ENCODE measurements at regions not wholly inside any gene's neighbourhood (a gene's known extent, or its start where the extent isn't known, plus 50 kb on each side); places are given as distances from the start of the nearest gene placed in this dataset.

GRCh38 chr11:106386519-106386918 lies 309.1 kb downstream of the AASDHPPT start:
- no peak overlapping the region for H3K4me3 ChIP-seq
- no peaks in the 10 kb centered on the region for H3K27me3 ChIP-seq
- WGBS, 4 donors: 63 to 84% (median 70%) methylated on average over 2 of the region's 2 CpGs
- no peak overlapping the region for H3K27ac ChIP-seq
- H3K9me3 ChIP-seq (replicated peaks in 1 of 3): no peaks in the 10 kb centered on the region
- intact Hi-C loops (cut with DNase I): no loop called here
- TF ChIP-seq CTCF (IDR thresholded peaks at IDR 0.05) (no peak), POLR2A (IDR thresholded peaks at IDR 0.05) (no peak)
- no peaks in the 10 kb centered on the region for H3K36me3 ChIP-seq (replicated peaks in 1 of 2)
- no peak for DNase-seq
- no peaks in the 10 kb centered on the region for H3K4me1 ChIP-seq (replicated peaks in 1 of 2)

- H3K36me3 ChIP-seq (replicated peaks in 1 of 2): no peaks in the 10 kb centered on the region
- DNase-seq: no peak
- TF ChIP-seq POLR2A (IDR thresholded peaks at IDR 0.05) (no peak), CTCF (IDR thresholded peaks at IDR 0.05) (no peak)
- no peaks in the 10 kb centered on the region for H3K4me1 ChIP-seq (replicated peaks in 1 of 2)
- no peaks in the 10 kb centered on the region for H3K27me3 ChIP-seq
- H3K9me3 ChIP-seq (replicated peaks in 1 of 3): no peaks in the 10 kb centered on the region
- intact Hi-C loops (cut with DNase I): no loop called here
- H3K4me3 ChIP-seq: no peak overlapping the region
- no peak overlapping the region for H3K27ac ChIP-seq
Observed at GRCh38 chr11:106389101-106389500, 311.6 kb downstream of the AASDHPPT start.

- intact Hi-C loops (cut with DNase I): no loop called here
- Histone ChIP-seq H3K4me1 (replicated peaks in 1 of 2) (no peaks in the 10 kb centered on the region), H3K27me3 (no peaks in the 10 kb centered on the region), H3K4me3 (no peak overlapping the region), H3K36me3 (replicated peaks in 1 of 2) (no peaks in the 10 kb centered on the region), H3K27ac (no peak overlapping the region), H3K9me3 (replicated peaks in 1 of 3) (no peaks in the 10 kb centered on the region)
- DNase-seq: no peak
- TF ChIP-seq POLR2A (IDR thresholded peaks at IDR 0.05) (no peak), CTCF (IDR thresholded peaks at IDR 0.05) (no peak)
- 69 to 86% (median 78%) methylated on average over 3 of the region's 3 CpGs for WGBS, 4 donors
Observed at GRCh38 chr11:106390078-106390477, 312.6 kb downstream of the AASDHPPT start.

GRCh38 chr11:106391771-106392420 lies 314.4 kb downstream of the AASDHPPT start:
- Histone ChIP-seq H3K4me1 (replicated peaks in 1 of 2) (no peaks in the 10 kb centered on the region), H3K4me3 (no peak overlapping the region), H3K27ac (no peak overlapping the region), H3K9me3 (replicated peaks in 1 of 3) (no peaks in the 10 kb centered on the region), H3K36me3 (replicated peaks in 1 of 2) (no peaks in the 10 kb centered on the region), H3K27me3 (no peaks in the 10 kb centered on the region)
- TF ChIP-seq CTCF (IDR thresholded peaks at IDR 0.05): no peak
- no peak for TF ChIP-seq POLR2A (IDR thresholded peaks at IDR 0.05)
- intact Hi-C loops (cut with DNase I): no loop called here
- no peak for DNase-seq
- WGBS, 4 donors: 37 to 60% (median 51%) methylated on average over 2 of the region's 2 CpGs

Data from adrenal gland (tissue), 9 donors.